HFFc6 (cell line): ENCODE measurements at regions not wholly inside any gene's neighbourhood (a gene's known extent, or its start where the extent isn't known, plus 50 kb on each side); places are given as distances from the start of the nearest gene placed in this dataset.
"Not testable (repeated sequence)": the region's sequence is repeated elsewhere in the genome, so short reads cannot be mapped to it uniquely, and the experiment has no call there.

Experiments
- DNase-seq: peaks from one replicate; pipeline ENCODE4 v3.0.0-alpha.2; 2018
- H3K27ac Mint-ChIP-seq: 2 replicates; pipeline ENCODE4 v1.8.0; 2020; ENCODE audit warnings: mild to moderate bottlenecking, mixed read lengths
- H3K27me3 Mint-ChIP-seq: 2 replicates; pipeline ENCODE4 v1.8.0; 2021; ENCODE audit warnings: mild to moderate bottlenecking, moderate library complexity, mixed read lengths; ENCODE audit not compliant: insufficient read depth
- H3K36me3 Mint-ChIP-seq: 2 replicates; pipeline ENCODE4 v1.8.0; 2021; ENCODE audit warnings: low read depth, mixed read lengths
- H3K4me1 Mint-ChIP-seq: 2 replicates; pipeline ENCODE4 v1.8.0; 2020; ENCODE audit warnings: low read depth, mixed read lengths
- H3K4me3 Mint-ChIP-seq: 2 replicates; pipeline ENCODE4 v1.8.0; 2020; ENCODE audit warnings: mild to moderate bottlenecking, moderate library complexity, mixed read lengths
- H3K9me3 Mint-ChIP-seq: 2 replicates; pipeline ENCODE4 v1.8.0; 2020; ENCODE audit warnings: mild to moderate bottlenecking, mixed read lengths
- TF ChIP-seq, protein P1 (sequence below): fragments of 200-600 bp; sonication (generic); IDR thresholded peaks from 2 replicates; pipeline ENCODE4 v1.5.0; 2021; ENCODE audit warnings: antibody characterized with exemption, mild to moderate bottlenecking

GRCh38 chrX:55151199-55151598 is 62.4 kb downstream of the PAGE2 start:
- Mint-ChIP-seq H3K27ac (no peak overlapping the region), H3K36me3 (no peaks in the 10 kb centered on the region), H3K4me3 (no peak overlapping the region), H3K9me3 (no peaks in the 10 kb centered on the region), H3K4me1 (no peaks in the 10 kb centered on the region), H3K27me3 (no peaks in the 10 kb centered on the region)
- TF ChIP-seq, protein P1, sequence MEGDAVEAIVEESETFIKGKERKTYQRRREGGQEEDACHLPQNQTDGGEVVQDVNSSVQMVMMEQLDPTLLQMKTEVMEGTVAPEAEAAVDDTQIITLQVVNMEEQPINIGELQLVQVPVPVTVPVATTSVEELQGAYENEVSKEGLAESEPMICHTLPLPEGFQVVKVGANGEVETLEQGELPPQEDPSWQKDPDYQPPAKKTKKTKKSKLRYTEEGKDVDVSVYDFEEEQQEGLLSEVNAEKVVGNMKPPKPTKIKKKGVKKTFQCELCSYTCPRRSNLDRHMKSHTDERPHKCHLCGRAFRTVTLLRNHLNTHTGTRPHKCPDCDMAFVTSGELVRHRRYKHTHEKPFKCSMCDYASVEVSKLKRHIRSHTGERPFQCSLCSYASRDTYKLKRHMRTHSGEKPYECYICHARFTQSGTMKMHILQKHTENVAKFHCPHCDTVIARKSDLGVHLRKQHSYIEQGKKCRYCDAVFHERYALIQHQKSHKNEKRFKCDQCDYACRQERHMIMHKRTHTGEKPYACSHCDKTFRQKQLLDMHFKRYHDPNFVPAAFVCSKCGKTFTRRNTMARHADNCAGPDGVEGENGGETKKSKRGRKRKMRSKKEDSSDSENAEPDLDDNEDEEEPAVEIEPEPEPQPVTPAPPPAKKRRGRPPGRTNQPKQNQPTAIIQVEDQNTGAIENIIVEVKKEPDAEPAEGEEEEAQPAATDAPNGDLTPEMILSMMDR, result no peak
- no peak for DNase-seq

DNA sequence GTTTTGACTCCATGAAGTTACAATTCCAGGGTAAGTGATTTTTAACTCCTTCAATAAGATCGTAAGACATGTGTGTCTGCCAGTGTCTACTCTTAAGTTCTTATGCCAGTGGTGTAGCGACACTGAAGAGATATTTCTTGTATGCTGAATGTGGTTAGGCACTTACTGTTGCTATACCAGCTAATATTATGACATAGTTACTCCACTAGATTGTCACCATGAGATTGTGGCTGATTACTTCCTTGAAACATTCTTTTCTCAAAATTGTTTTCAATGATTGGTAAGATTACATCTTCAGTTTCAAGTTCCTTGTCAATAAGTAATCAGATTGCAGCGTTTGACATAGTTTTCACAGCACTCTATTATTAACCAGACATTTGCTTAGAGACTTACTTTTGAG is 60.6 kb upstream of the PAGE5 start:
- no peak for DNase-seq
- Mint-ChIP-seq H3K9me3 (no peaks in the 10 kb centered on the region), H3K27ac (no peak overlapping the region), H3K4me3 (peak overlapping the region; percentile 93), H3K36me3 (no peaks in the 10 kb centered on the region), H3K27me3 (peaks cover 1% of the 10 kb centered on the region; the same call in 1 of the 2 replicates), H3K4me1 (peaks cover 6% of the 10 kb centered on the region; the same call in 1 of the 2 replicates)
- TF ChIP-seq, protein P1, result no peak

GRCh38 chrX:55160685-55161552 is 59.2 kb upstream of the PAGE5 start:
- peaks cover 6% of the 10 kb centered on the region; the same call in 1 of the 2 replicates for H3K4me1 Mint-ChIP-seq
- no peaks in the 10 kb centered on the region for H3K9me3 Mint-ChIP-seq
- peak overlapping the region; percentile 93 for H3K4me3 Mint-ChIP-seq
- TF ChIP-seq, protein P1, result peak; percentile 34
- peak overlapping the region; percentile 94 for H3K27ac Mint-ChIP-seq
- no peaks in the 10 kb centered on the region for H3K36me3 Mint-ChIP-seq
- DNase-seq, result peak; percentile 81
- H3K27me3 Mint-ChIP-seq, result peaks cover 4% of the 10 kb centered on the region

- Mint-ChIP-seq H3K36me3 (no peaks in the 10 kb centered on the region), H3K4me3 (peak overlapping the region; percentile 93), H3K27ac (peak overlapping the region; percentile 94), H3K27me3 (peaks cover 6% of the 10 kb centered on the region), H3K4me1 (peaks cover 6% of the 10 kb centered on the region; the same call in 1 of the 2 replicates), H3K9me3 (no peaks in the 10 kb centered on the region)
- TF ChIP-seq, protein P1, result no peak
- no peak for DNase-seq
These were observed 58.6 kb upstream of the PAGE5 start for GRCh38 chrX:55161581-55161980.

- Mint-ChIP-seq H3K36me3 (no peaks in the 10 kb centered on the region), H3K9me3 (no peaks in the 10 kb centered on the region)
- no peak for DNase-seq
These were observed 57.0 kb upstream of the PAGE5 start for GRCh38 chrX:55163171-55163570.

DNA sequence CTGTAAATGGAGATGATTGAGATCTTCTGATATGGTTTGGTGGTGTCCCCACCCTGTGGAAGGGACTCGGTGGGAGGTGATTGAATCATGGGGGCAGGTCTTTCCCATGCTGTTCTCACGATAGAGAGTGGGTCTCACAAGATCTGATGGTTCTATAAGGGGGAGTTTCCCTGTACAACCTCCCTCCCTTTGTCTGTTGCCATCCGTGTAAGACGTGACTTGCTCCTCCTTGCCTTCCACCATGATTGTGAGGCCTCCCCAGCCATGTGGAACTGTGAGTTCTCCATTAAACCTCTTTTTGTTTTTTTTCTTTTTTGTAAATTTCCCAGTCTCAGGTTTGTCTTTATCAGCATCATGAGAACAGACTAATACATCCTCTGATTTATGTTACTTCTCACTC is 55.1 kb upstream of the PAGE5 start:
- H3K36me3 Mint-ChIP-seq, H3K27me3 Mint-ChIP-seq, H3K9me3 Mint-ChIP-seq, H3K27ac Mint-ChIP-seq, H3K4me3 Mint-ChIP-seq, H3K4me1 Mint-ChIP-seq, DNase-seq: not testable (repeated sequence)

More at GRCh38 chrX:55163171-55163570, 57.0 kb upstream of the PAGE5 start:
- Mint-ChIP-seq H3K27me3 (peaks cover 6% of the 10 kb centered on the region), H3K27ac (no peak overlapping the region), H3K4me1 (peaks cover 6% of the 10 kb centered on the region; the same call in 1 of the 2 replicates), H3K4me3 (no peak overlapping the region)
- TF ChIP-seq, protein P1, result no peak
